Dermis microvascular lymphatic vessel endothelial cell (primary cell): ENCODE measurements at regions not wholly inside any gene's neighbourhood (a gene's known extent, or its start where the extent isn't known, plus 50 kb on each side); places are given as distances from the start of the nearest gene placed in this dataset.
"Not testable (repeated sequence)": the region's sequence is repeated elsewhere in the genome, so short reads cannot be mapped to it uniquely, and the experiment has no call there.

Experiments used
- DNase-seq, 2 donors: peaks; one replicate each; pipeline versions ENCODE4 v3.0.0 to v3.0.0-alpha.2; 2010; ENCODE audit warnings: low read depth in 2 of 2

DNA sequence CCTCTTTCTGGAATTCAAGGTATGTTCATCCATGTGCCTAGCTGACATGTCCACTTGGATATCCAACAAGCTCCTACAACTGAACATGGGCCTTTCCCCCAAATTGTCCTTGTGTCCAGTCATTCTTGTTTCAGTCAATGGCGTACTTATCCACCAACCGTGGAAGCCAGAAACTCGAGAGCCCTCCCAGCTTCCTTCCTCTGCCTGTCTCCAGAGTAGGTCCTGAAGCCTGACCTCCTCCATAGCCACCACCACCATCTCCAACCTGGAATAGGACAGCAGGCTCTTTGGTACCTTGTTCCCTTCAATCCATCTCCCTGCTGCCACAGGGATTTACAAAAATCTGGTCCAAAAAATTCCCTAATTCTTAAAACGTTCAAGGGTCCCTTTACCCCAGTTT, 305.1 kb downstream of the RPS24 start:
- DNase-seq: no peak

DNA sequence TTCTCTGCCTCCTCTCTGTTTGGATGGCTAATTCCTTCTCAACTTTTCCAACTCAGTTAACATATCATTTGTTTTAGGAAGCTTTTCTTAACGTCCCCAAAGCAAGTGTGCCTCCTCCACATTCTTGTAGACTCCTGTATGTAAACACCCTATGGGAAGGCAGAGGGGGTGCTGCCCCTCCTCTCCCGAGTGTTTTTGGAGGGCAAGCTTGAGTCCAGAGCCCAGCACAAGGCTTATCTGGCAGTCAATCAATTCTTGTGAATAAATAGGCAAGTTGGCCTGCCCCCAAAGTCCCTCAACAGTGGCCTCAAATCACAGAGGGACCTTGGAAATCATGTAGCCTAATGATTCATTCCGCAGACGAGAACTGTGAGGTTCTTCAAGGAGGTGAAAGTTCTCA, 305.6 kb downstream of the RPS24 start:
- DNase-seq: no peak

DNA sequence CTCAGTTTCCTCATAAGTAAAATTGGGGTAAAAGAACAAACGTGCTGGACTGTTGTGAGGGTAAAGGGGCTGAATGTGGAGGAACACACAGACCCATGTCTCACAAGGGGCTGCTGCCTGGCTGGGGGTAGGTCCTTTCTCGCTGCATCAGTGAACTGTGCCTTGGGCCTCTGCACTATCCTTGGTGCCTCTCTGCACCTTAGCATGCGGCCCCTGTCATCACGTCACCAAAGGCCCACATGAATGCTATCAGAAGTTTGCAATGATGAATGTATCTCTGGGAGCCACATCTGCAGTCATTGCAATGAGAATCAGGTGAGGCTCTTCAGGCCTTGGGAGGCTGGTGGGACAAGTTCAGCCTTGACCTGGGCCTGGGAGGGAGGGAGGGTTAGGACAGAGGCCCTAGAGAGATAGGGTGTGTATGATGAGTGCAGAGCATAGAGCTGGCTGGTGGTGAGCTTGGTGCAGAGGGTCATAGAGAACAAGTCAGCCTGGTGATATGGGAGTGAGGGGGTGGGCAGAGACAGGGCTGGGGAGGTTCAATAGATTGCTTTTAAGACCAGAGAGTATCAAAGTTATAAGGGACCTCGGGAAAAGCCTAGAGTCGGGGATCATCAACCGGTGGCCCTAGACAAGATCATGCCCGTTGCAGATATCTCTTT, 308.4 kb downstream of the RPS24 start:
- no peak for DNase-seq

DNA sequence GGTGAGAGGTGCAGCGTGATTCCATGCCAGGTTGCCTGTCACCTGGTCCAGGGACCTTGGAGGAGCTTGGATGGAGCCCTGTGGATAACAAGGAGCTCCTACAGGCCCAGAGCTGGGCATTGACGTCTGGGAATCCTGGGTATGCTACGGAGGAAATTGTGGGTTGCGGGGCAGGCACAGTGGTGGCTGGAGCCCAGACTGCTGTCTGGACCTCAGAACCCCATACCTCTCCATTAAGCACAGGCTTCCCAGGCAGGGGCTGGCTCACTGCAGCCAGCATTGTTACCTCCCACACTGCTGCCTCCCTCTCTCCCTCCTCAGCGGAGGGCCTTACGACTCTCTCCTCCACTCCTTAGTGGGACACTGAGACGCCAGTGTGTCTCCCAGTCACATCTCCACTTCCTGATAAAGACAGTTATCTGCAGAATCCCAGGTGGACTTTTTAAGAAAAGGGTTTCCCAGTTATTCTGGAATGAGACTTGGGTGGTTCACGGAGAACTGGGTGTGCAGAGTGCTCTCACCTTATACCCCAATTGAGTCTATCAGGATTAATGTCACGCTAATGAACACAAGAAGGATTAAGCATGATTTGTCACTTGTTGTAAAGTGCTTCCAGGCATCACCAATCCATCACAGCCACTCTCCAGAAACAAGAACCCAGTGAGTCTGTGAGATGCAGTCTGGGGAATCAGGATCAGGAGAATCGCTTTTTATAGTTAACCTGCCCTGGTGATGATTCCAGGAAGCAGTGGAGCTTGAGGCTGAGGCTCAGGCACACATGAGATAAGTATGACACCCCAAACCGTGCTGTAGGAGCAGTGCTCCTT, 309.4 kb downstream of the RPS24 start:
- DNase-seq: no peak

DNA sequence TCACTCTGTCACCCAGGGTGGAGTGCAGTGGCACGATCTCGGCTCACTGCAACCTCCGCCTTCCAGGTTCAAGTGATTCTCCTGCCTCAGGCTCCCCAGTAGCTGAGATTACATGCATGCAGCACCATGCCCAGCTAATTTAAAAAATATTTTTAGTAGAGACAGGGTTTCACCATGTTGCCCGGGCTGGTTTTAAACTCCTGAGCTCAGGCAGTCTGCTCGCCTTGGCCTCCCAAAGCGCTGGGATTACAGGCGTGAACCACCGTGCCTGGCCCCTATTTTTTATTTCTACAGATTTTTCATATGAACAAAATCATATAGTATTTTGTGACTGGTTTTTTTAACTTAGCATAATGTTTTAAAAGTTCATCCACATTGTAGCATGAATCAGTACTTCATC, 310.6 kb downstream of the RPS24 start:
- not testable (repeated sequence) for DNase-seq

DNA sequence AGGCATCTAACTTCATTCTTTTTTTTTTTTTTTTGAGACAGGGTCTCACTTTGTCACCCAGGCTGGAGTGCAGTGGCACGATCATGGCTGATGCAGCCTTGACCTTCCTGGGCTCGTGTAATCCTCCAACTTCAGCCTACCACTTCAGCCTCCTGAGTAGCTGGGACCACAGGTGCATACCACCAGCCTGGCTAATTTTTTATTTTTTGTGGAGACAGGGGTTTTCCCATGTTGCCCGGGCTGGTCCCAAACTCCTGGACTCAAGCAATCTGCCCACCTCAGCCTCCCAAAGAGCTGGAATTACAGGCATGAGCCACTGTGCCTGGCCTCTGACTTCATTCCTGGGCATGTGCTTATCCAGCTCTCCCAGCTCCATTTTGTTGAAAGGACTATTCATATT, 311.9 kb downstream of the RPS24 start:
- not testable (repeated sequence) for DNase-seq

DNA sequence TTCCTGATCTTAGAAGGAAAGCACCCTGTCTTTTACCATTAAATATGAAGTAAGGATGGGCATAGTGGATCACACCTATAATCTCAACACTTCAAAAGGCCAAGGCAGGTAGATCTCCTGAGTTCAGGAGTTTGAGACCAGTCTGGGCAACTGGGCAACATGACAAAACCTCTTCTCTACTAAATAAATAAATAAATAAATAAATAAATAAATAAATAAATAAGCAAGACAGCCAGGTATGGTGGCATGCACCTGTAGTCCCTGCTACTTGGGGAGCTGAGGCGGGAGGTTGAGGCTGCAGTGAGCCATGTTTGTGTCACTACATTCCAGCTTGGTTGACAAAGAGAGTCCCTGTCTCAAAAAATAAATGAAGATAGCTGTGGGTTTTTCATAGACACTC, 313.1 kb downstream of the RPS24 start:
- no peak for DNase-seq

DNA sequence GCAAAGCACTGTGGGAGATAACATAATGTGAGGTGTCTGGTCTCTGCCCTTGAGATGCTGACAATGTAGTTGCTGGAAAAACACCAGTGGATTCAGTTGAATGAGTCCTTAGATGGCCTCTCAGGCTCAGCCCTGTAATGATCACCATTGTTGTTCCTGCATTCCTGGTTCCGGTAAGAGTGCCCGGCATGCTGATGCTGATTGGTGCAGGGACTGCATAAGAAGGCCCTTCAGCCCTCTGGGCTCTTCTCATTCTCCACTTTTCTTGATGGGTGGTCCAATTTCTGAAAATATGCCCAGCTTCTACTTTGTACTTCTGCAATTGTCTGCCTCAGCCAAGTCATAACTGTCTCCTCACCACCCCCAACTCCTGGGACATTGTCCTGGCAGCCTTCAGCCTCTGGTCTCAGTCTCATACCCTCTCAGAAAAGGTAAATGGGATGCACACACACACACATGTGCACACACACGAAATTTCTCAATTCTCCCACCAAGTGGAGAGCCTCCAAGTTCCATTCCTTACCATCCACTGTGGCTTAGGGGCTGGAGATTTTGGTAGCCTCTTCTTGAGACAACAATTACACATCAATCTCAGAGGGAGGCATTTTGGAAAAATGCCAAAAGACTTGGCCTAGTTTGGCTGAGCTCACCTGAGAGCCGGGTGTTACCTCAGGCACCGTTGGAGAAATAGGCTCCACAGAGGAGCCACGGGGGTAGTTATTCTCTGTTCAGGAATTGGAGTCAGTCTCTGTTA, 314.9 kb downstream of the RPS24 start:
- DNase-seq: no peak

DNA sequence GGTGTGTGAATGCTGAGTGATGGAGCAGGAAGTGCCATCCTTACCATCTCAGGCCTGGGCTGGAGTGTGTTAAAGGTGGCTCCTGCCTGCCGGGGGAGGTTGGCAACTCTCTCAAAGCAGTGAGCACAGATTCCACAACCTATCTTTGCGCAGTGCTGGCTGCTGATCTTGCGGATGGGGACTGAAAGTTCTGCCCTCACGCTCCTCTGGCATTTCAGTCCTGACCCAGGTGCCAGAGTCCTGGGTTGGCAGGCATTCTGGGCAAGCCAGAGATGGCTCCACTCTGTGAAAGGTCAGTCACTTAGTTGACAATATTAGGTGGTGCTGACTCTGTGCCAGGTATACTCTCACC, 315.5 kb downstream of the RPS24 start:
- DNase-seq: no peak

DNA sequence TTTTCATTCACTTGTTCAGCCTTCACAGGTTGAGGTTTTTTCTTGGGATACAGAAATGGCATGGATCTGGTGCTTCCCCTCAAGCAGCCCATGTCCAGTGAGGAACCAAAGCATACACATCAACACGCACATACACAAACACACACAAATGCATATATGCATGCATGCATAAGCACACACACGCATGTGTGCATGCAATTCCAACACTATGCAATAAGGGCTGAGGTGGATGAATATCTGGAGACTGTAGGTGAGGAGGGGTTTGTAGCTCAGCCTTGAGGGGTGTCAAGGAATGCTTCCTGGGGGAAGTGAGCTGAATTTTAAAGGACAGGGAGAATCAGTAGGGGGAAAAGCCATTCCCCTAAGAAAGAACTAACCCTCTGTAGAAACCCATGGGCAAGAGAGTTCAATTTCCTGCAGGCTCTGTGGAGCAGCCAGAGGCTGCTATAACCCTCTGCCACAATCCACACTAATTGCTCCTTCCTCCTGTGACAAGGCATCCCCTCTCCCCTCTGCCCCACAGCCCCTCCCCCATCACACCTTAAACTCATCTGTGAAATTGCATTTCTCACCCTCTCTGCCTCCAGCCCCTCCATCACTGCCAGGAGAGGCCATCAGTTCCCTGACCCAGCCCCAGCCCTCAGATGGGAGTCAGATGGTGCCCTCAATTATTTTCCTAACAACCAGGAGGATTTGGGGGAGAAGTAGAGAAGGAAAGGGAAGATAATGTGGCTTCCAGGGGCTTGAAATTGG, 316.4 kb downstream of the RPS24 start:
- DNase-seq: no peak

DNA sequence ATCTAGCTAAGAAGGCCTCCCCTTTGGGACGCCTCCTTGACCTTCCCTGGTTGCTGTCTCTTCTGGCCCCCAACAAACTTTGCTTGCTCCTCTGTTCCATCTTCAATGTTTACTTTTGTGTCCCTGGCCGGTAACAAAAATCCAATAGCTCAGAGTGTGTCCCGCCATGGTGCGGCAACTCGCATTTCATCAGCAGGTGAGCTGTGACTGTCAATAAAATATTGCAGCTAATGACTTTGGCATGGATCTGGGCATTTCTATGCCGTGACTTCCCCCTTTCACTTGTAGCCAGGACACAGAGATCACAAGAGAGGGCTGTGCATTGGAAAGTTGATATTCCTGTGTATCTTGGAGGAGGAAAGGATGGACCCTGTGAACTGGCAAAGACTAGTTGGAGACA, 317.6 kb downstream of the RPS24 start:
- no peak for DNase-seq

DNA sequence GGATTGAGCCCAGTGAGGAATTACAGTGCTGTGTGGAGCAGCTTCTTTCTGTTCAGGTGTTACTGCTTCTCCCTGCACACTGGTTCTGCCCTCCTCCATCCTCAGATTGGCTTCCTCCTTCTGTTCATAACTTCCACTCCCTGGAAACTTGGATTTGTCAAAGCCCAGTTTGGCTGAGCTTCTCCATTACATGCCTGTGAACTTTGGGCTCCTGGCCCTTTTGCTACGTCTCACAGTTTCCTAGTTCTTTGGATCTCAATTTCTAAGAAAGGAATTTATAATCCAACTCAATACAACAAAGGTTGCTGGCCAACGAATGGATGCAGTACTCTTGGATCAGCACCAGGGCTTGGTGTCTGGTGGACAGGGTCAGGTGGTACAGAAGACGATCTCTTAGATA, 318.1 kb downstream of the RPS24 start:
- DNase-seq: no peak

DNA sequence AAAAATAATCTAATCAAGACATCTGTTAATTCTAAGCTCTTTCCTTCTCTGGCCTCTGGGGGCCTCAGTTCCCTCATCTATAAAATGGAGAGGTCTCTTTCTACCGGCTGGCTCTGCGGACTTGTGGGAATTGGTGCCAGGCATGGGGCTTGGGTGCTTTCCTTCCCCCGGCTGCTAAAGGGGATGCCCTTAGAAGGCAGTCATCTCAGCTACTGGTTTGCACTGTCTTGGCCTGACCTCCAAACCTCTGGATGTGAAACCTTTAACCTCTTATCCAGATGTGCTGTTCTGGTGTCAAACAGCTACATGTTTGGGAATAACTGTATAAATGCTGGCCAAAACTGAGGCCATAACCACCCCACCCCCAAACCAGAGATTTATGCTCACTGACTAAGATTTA, 320.0 kb downstream of the RPS24 start:
- DNase-seq: no peak

DNA sequence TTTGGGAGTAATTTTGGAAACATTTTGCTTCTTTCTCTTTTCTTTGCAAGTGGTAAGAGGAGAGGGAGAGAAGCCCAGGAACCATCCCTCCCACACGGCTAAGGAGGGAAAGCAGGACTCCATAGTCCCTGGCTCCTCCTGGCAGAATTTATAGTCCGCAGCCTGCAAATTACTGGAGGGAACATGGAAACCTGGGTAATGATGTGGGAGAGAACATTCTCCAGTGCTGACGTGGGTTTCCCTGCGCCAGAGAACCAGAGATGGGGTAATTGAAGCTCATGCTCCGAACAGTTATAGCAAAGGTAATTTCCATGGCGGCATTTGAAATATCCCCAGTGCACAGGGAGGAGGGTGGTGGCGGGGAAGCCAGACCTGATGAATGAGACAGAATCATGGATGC, 320.4 kb downstream of the RPS24 start:
- no peak for DNase-seq

DNA sequence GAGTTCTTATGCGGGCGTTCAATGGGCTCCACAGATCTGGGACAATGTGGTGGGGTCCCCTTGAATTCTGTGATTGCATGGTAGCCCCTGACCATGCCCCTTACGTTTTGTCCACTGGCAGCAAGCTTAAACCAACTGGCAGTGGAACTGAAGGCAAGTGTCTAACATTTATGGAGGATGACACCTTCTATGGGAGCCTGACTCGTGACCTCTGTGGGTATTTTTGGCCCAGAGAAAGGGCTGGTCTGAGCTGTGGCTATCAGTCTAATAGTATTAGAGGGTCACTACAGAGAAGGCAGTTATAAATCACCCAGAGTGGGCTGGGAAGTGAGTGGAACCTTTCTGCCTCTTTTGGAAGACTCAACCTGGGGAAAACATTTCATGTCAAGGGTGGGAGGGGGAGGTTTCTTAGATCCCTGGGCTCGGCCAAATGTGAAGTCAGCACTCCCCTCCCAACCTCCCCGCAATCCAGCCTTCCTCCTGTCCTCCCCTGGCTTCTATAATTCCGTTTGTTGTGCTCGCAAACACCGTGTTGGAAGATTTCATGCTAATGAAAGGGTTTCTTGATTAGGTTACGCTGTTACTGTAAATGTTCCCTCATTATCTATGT, 322.7 kb downstream of the RPS24 start:
- no peak for DNase-seq

DNA sequence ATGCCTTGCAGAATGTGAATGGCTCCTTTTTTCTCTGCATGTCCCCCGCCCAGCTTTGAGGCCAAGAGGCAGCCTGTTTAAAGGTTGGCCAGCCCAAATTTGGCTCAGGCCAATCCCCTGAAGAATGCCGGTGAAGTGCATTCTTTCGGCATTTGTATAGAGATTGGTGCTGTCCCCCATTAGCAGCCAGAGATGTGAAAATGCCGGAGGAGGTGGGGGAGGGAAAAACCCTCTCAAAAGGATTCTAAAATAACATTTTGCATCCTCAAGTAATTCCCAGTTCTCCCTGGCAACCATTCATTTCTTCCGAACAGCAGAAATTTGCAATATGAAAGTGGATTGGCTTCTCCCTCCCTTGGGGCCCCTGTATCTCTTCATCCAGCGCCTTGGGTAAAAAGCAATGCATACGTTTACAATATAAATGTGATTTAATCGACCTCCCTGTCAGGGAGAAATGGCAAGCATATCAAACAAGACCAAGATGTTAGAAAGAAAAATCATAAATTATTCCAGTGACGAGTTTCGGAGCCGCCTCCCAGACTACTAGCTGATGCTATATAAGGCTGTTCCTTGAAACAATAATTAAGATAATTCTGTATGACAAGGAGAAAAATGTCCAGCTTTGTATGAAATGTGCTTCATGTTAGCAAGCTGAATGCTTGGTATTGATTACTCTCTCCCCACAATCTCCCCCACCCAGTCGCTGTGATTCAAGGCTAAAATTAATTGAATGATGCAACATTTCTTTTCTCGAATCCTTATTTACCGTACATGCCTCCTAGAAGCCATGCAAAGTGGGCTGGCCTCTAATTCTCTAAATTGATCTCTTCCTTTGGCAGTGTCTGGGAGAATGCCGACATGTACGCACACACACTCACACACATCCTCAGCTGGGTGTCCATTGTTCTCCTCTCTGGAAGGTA, 323.7 kb downstream of the RPS24 start:
- no peak for DNase-seq

DNA sequence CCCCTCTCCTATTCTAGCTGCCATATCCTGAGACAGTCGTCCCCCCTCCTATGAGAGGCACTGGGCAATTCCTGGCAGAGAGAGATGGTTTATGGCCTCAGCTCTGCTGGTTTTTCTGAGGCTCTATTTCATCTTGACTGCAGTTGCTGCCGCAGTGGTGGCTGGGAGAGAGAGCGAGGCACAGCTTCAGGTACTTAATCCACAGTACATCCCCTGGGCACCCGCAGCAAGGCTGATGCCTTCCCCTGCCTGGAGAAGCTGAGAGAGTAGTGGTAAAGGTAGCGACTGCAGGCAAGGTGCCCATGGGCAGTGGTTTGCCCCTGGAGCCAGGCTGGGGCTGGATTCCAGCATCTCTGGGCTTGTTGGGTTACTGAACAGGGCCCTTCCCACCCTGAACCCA, 324.7 kb downstream of the RPS24 start:
- no peak for DNase-seq

DNA sequence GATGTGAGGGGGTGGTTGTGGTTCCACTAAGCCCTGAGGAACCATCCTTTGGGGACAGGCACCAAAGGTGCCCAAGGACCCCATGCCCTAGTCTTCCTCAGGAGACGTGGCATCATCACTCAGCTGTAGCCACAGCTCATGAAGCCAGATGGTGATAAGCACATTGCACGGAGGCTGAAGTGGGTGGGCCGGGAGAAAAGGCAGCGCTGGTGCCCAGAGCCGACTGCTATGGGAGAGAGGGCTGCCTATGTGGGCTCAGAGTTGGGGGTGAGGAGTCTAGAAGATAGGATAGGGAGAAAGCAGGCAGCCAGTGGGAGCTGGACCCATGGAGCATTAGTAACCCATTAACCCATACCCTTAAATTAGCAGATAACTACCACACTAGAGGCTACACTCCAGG, 325.3 kb downstream of the RPS24 start:
- no peak for DNase-seq

DNA sequence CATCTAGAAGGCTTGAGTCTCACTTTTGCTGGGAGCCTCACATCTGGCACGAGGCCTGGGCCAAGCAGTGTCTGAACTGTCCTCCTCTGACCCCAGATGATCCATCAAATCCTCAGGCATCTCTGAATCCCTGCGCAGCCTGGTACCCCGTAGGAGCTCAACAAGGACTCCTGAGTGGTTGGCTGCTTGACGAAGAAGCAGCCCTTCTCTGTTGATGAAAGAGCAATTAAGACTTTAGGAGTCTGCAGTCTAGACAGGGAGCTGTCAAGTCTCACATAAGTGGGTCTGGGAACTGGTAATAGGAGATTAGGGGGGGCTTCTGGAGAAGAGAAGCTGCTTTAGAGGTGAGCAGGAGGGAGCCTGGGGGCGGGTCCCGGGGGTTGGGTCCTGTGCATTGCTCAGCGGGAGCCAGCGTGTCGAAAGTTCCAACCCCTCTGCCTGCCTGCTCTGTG, 326.0 kb downstream of the RPS24 start:
- no peak for DNase-seq

DNA sequence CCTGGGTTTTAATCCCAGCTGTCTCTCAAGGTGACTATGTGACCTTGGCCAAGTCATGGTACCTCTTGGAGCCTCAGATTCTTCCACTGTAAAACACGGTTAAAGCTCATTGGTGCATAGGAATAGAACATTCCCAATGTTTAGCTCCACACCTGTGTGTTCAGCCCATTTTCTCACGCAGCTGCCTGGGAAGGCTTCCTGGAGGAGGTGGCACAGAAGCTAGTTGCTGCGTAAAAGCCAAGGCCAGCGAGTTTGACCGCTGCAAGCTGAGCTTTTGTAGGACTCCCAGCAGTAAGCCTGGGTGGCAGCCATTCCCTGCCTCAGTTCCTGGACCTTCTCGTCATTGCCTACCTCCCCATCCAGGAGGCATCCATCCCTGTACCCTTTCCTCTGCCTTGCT, 326.6 kb downstream of the RPS24 start:
- no peak for DNase-seq
